Thymus (tissue), 11 donors: ENCODE measurements at regions not wholly inside any gene's neighbourhood (a gene's known extent, or its start where the extent isn't known, plus 50 kb on each side); places are given as distances from the start of the nearest gene placed in this dataset.
"Not testable (repeated sequence)": the region's sequence is repeated elsewhere in the genome, so short reads cannot be mapped to it uniquely, and the experiment has no call there.

Experiments used
- DNase-seq, 9 donors: peaks; one replicate each; pipeline ENCODE4 v3.0.0-alpha.2; 2013; ENCODE audit warnings: low spot score in 9 of 9, low read depth in 6 of 9, missing footprints in 1 of 9
- H3K27ac ChIP-seq, 2 donors: one replicate each; pipeline ENCODE4 v1.5.1; 2013; ENCODE audit warnings: control low read depth in 1 of 2, low read depth in 1 of 2, low read length in 1 of 2, mild to moderate bottlenecking in 1 of 2, moderate library complexity in 1 of 2
- H3K27me3 ChIP-seq, 2 donors: one replicate each; pipeline ENCODE4 v1.5.1; 2013; ENCODE audit warnings: low read length in 1 of 2; ENCODE audit not compliant: control insufficient read depth in 2 of 2, insufficient read depth in 1 of 2
- H3K36me3 ChIP-seq, 2 donors: one replicate each; pipeline ENCODE4 v1.5.1; 2013; ENCODE audit warnings: low read length in 1 of 2, mild to moderate bottlenecking in 1 of 2, moderate library complexity in 1 of 2; ENCODE audit not compliant: control insufficient read depth in 2 of 2, insufficient read depth in 2 of 2
- H3K4me1 ChIP-seq, 2 donors: one replicate each; pipeline ENCODE4 v1.5.1; 2013; ENCODE audit warnings: low read length in 2 of 2; ENCODE audit not compliant: control insufficient read depth in 2 of 2, insufficient read depth in 2 of 2
- H3K4me3 ChIP-seq, 2 donors: one replicate each; pipeline ENCODE4 v1.5.1; 2013; ENCODE audit warnings: low read length in 2 of 2, control low read depth in 1 of 2, mild to moderate bottlenecking in 1 of 2
- H3K9me3 ChIP-seq, 2 donors: one replicate each; pipeline ENCODE4 v1.5.1; 2013; ENCODE audit warnings: low read length in 1 of 2, mild to moderate bottlenecking in 1 of 2; ENCODE audit not compliant: control insufficient read depth in 2 of 2, insufficient read depth in 1 of 2
- WGBS: extraction: QIAGEN DNeasy Blood & Tissue Kit; methylation state at CpG from one replicate; pipeline ENCODE4 v1.1.7; 2013; 5-methylcytosine and 5-hydroxymethylcytosine counted together
- donor health status: healthy.

GRCh38 chr3:178099274-178099673 lies 437.0 kb upstream of the KCNMB2 start:
- DNase-seq: no peak
- H3K27ac ChIP-seq: no peak overlapping the region
- no peak overlapping the region for H3K4me3 ChIP-seq
- H3K4me1 ChIP-seq: no peaks in the 10 kb centered on the region
- no peaks in the 10 kb centered on the region for H3K36me3 ChIP-seq
- H3K9me3 ChIP-seq: no peaks in the 10 kb centered on the region
- over 99% methylated on average over 4 of the region's 4 CpGs for WGBS
- no peaks in the 10 kb centered on the region for H3K27me3 ChIP-seq

GRCh38 chr3:178099862-178100261 lies 436.4 kb upstream of the KCNMB2 start:
- DNase-seq: no peak
- Histone ChIP-seq H3K4me1 (no peaks in the 10 kb centered on the region), H3K27ac (no peak overlapping the region), H3K36me3 (no peaks in the 10 kb centered on the region), H3K27me3 (no peaks in the 10 kb centered on the region), H3K9me3 (no peaks in the 10 kb centered on the region), H3K4me3 (no peak overlapping the region)
- WGBS: 97% methylated on average over 2 of the region's 2 CpGs

GRCh38 chr3:178100908-178101307 lies 435.3 kb upstream of the KCNMB2 start:
- Histone ChIP-seq H3K9me3 (no peaks in the 10 kb centered on the region), H3K4me1 (no peaks in the 10 kb centered on the region), H3K27ac (no peak overlapping the region), H3K4me3 (no peak overlapping the region), H3K27me3 (no peaks in the 10 kb centered on the region), H3K36me3 (no peaks in the 10 kb centered on the region)
- no peak for DNase-seq

- Histone ChIP-seq H3K27me3 (no peaks in the 10 kb centered on the region), H3K4me1 (no peaks in the 10 kb centered on the region), H3K9me3 (no peaks in the 10 kb centered on the region), H3K36me3 (no peaks in the 10 kb centered on the region), H3K27ac (no peak overlapping the region), H3K4me3 (no peak overlapping the region)
- DNase-seq: no peak
- WGBS: 99% methylated on average over 2 of the region's 2 CpGs
Measured at GRCh38 chr3:178103140-178103539, 433.1 kb upstream of the KCNMB2 start.

GRCh38 chr3:178107804-178108203 lies 428.4 kb upstream of the KCNMB2 start:
- Histone ChIP-seq H3K36me3 (no peaks in the 10 kb centered on the region), H3K27ac (no peak overlapping the region), H3K27me3 (no peaks in the 10 kb centered on the region), H3K4me1 (no peaks in the 10 kb centered on the region), H3K9me3 (no peaks in the 10 kb centered on the region), H3K4me3 (no peak overlapping the region)
- no peak for DNase-seq
- WGBS: 96% methylated on average over 2 of the region's 2 CpGs

- H3K27me3 ChIP-seq: no peaks in the 10 kb centered on the region
- H3K9me3 ChIP-seq: no peaks in the 10 kb centered on the region
- DNase-seq: no peak
- H3K4me3 ChIP-seq: no peak overlapping the region
- WGBS: 98% methylated on average over 2 of the region's 2 CpGs
- H3K27ac ChIP-seq: no peak overlapping the region
- no peaks in the 10 kb centered on the region for H3K4me1 ChIP-seq
- no peaks in the 10 kb centered on the region for H3K36me3 ChIP-seq
Measured at GRCh38 chr3:178109691-178110090, 426.5 kb upstream of the KCNMB2 start.

- Histone ChIP-seq H3K4me1 (no peaks in the 10 kb centered on the region), H3K4me3 (no peak overlapping the region), H3K27me3 (no peaks in the 10 kb centered on the region), H3K36me3 (no peaks in the 10 kb centered on the region), H3K9me3 (no peaks in the 10 kb centered on the region), H3K27ac (no peak overlapping the region)
- DNase-seq: peak in 3 of 9 donors; percentile 7 to 35 (median 9)
- 97% methylated on average over 6 of the region's 6 CpGs for WGBS
Measured at GRCh38 chr3:178112134-178112533, 424.1 kb upstream of the KCNMB2 start.

- WGBS: 96% methylated on average over 1 of the region's 1 CpG
- H3K36me3 ChIP-seq, H3K27me3 ChIP-seq, H3K4me3 ChIP-seq, DNase-seq, H3K9me3 ChIP-seq, H3K27ac ChIP-seq, H3K4me1 ChIP-seq: not testable (repeated sequence)
Measured at GRCh38 chr3:178112552-178112951, 423.7 kb upstream of the KCNMB2 start.

GRCh38 chr3:178117641-178118040 lies 418.6 kb upstream of the KCNMB2 start:
- H3K4me1 ChIP-seq: no peaks in the 10 kb centered on the region
- H3K36me3 ChIP-seq: no peaks in the 10 kb centered on the region
- no peak overlapping the region for H3K4me3 ChIP-seq
- no peak overlapping the region for H3K27ac ChIP-seq
- DNase-seq: no peak
- no peaks in the 10 kb centered on the region for H3K27me3 ChIP-seq
- H3K9me3 ChIP-seq: peaks cover 0 to 5% of the 10 kb centered on the region in 2 donors
- WGBS: 98% methylated on average over 3 of the region's 3 CpGs
